IMR-90 (cell line): ENCODE measurements at regions not wholly inside any gene's neighbourhood (a gene's known extent, or its start where the extent isn't known, plus 50 kb on each side); places are given as distances from the start of the nearest gene placed in this dataset.

Experiments
- ATAC-seq: fragments of 200-7000 bp; cut with Tn5 transposase; 2 replicates; pipeline ENCODE4 v1.9.1; 2020; ENCODE audit warnings: low read depth, mild to moderate bottlenecking, moderate library complexity
- BruUV-seq: library from RNA; stranded (reverse); fragments of 400-500 nt; replicated peaks from 2 replicates; lab custom pipeline; 2021; lab: Mats Ljungman, UMichigan
- CTCF ChIA-PET: fragments of 300-600 bp; formaldehyde crosslinking; extraction: SDS; loops from one replicate; lab custom pipeline; 2021; ENCODE audit warnings: antibody characterized with exemption; lab: Yijun Ruan, JAX
- POLR2A ChIA-PET: fragments of 300-600 bp; sonication (Branson Sonifier 250); formaldehyde crosslinking; loops from one replicate; lab custom pipeline; 2022; ENCODE audit warnings: antibody characterized with exemption; ENCODE audit not compliant: unreplicated experiment; lab: Charles Lee
- DNase-seq: peaks from one replicate; pipeline ENCODE4 v3.0.0; 2013
- H2AFZ ChIP-seq: replicated peaks from 2 replicates; pipeline ENCODE3; 2013; ENCODE audit warnings: low read length, mild to moderate bottlenecking; ENCODE audit not compliant: poor library complexity
- H2AK5ac ChIP-seq: 2 replicates; pipeline ENCODE4 v1.6.1; 2013; ENCODE audit warnings: low read depth, low read length, inconsistent platforms
- H2AK9ac ChIP-seq: replicated peaks from 2 replicates; pipeline ENCODE3; 2013; ENCODE audit warnings: mild to moderate bottlenecking, low read depth, low read length, moderate library complexity; ENCODE audit not compliant: poor library complexity
- H2BK120ac ChIP-seq: 2 replicates; pipeline ENCODE4 v1.6.1; 2013; ENCODE audit warnings: low read depth, low read length, inconsistent platforms
- H2BK15ac ChIP-seq: 3 replicates; pipeline ENCODE4 v1.6.1; 2013; ENCODE audit warnings: low read depth, low read length, inconsistent platforms
- H2BK20ac ChIP-seq: 2 replicates; pipeline ENCODE4 v1.6.1; 2013; ENCODE audit warnings: low read depth, mild to moderate bottlenecking, inconsistent platforms, low read length, moderate library complexity
- H2BK5ac ChIP-seq: 2 replicates; pipeline ENCODE4 v1.6.1; 2013; ENCODE audit warnings: mild to moderate bottlenecking, low read depth, low read length, inconsistent platforms; ENCODE audit not compliant: poor library complexity, severe bottlenecking
- H3K14ac ChIP-seq: replicated peaks from 2 replicates; pipeline ENCODE4 v1.6.1; 2013; ENCODE audit warnings: low read depth, low read length, inconsistent platforms
- H3K18ac ChIP-seq: 2 replicates; pipeline ENCODE4 v1.6.1; 2013; ENCODE audit warnings: low read depth, low read length, control low read depth
- H3K23ac ChIP-seq: 2 replicates; pipeline ENCODE4 v1.6.1; 2013; ENCODE audit warnings: low read depth, low read length, inconsistent platforms
- H3K27ac ChIP-seq: 2 replicates; pipeline ENCODE4 v1.5.1; 2013; ENCODE audit warnings: mild to moderate bottlenecking, control low read depth, low read length; ENCODE audit not compliant: insufficient read depth
- H3K27me3 ChIP-seq: 2 replicates; pipeline ENCODE4 v1.6.1; 2013; ENCODE audit warnings: low read length; ENCODE audit not compliant: control insufficient read depth, insufficient read depth
- H3K36me3 ChIP-seq: 2 replicates; pipeline ENCODE4 v1.6.1; 2013; ENCODE audit warnings: low read length, mixed read lengths; ENCODE audit not compliant: control insufficient read depth, insufficient read depth
- H3K4ac ChIP-seq: 2 replicates; pipeline ENCODE4 v1.6.1; 2013; ENCODE audit warnings: low read depth, low read length, inconsistent platforms
- H3K4me1 ChIP-seq: 2 replicates; pipeline ENCODE4 v1.6.1; 2013; ENCODE audit warnings: low read length, mixed read lengths; ENCODE audit not compliant: control insufficient read depth, insufficient read depth
- H3K4me2 ChIP-seq: 2 replicates; pipeline ENCODE4 v1.6.1; 2013; ENCODE audit warnings: low read depth, mild to moderate bottlenecking, control low read depth, low read length, moderate library complexity
- H3K4me3 ChIP-seq: 2 replicates; pipeline ENCODE4 v1.5.1; 2013; ENCODE audit warnings: low read depth, mild to moderate bottlenecking, control low read depth, low read length, moderate library complexity; ENCODE audit not compliant: insufficient read depth
- H3K56ac ChIP-seq: 2 replicates; pipeline ENCODE4 v1.6.1; 2013; ENCODE audit warnings: low read length, inconsistent platforms; ENCODE audit not compliant: insufficient read depth; ENCODE audit errors: extremely low read depth
- H3K79me1 ChIP-seq, 2 experiments: 2 replicates each; pipeline ENCODE4 v1.6.1; 2013; ENCODE audit warnings: low read length in 2 of 2, inconsistent platforms in 1 of 2, low read depth in 1 of 2
- H3K9ac ChIP-seq: 2 replicates; pipeline ENCODE4 v1.6.1; 2013; ENCODE audit warnings: low read depth, low read length, control low read depth
- H3K9me1 ChIP-seq: 2 replicates; pipeline ENCODE4 v1.6.1; 2013; ENCODE audit warnings: low read length, inconsistent platforms; ENCODE audit not compliant: insufficient read depth
- H3K9me3 ChIP-seq: 2 replicates; pipeline ENCODE4 v1.6.1; 2013; ENCODE audit warnings: low read length; ENCODE audit not compliant: control insufficient read depth, insufficient read depth
- H4K20me1 ChIP-seq: 2 replicates; pipeline ENCODE4 v1.6.1; 2013; ENCODE audit warnings: low read length, inconsistent platforms; ENCODE audit not compliant: insufficient read depth
- H4K5ac ChIP-seq: 2 replicates; pipeline ENCODE4 v1.6.1; 2013; ENCODE audit warnings: mild to moderate bottlenecking, low read depth, low read length, control low read depth
- H4K8ac ChIP-seq, 2 experiments: 2 replicates each; pipeline ENCODE4 v1.6.1; 2013; ENCODE audit warnings: low read depth in 2 of 2, low read length in 2 of 2, control low read depth in 1 of 2, inconsistent platforms in 1 of 2
- H4K91ac ChIP-seq: 2 replicates; pipeline ENCODE4 v1.6.1; 2013; ENCODE audit warnings: low read depth, low read length, inconsistent platforms; ENCODE audit not compliant: insufficient read depth
- BHLHE40 ChIP-seq: fragments of 150-350 bp; IDR thresholded peaks from 2 replicates; pipeline ENCODE4 v1.6.1; 2016; ENCODE audit warnings: mild to moderate bottlenecking, low read depth, low read length
- CEBPB ChIP-seq: IDR thresholded peaks from 2 replicates; pipeline ENCODE4 v1.6.1; 2012; ENCODE audit warnings: low read depth, low read length, improper control_type of control experiment
- CHD1 ChIP-seq: IDR thresholded peaks from 2 replicates; pipeline ENCODE4 v1.6.1; 2012; ENCODE audit warnings: low read depth, low read length, improper control_type of control experiment
- CTCF ChIP-seq: conservative IDR thresholded peaks from 2 replicates; pipeline ENCODE4 v1.5.1; 2012; ENCODE audit warnings: mild to moderate bottlenecking, low read depth, low read length, improper control_type of control experiment
- ELK1 ChIP-seq: fragments of 150-350 bp; IDR thresholded peaks from 2 replicates; pipeline ENCODE4 v1.6.1; 2016; ENCODE audit warnings: low read depth, mild to moderate bottlenecking, low read length, moderate library complexity, borderline replicate concordance
- FOS ChIP-seq: fragments of 150-350 bp; IDR thresholded peaks from 2 replicates; pipeline ENCODE4 v1.6.1; 2016; ENCODE audit warnings: low read depth, low read length
- MAFK ChIP-seq: IDR thresholded peaks from 2 replicates; pipeline ENCODE4 v1.6.1; 2012; ENCODE audit warnings: low read depth, low read length, improper control_type of control experiment
- MAZ ChIP-seq: IDR thresholded peaks from 2 replicates; pipeline ENCODE4 v1.6.1; 2012; ENCODE audit warnings: low read depth, mild to moderate bottlenecking, low read length, improper control_type of control experiment, moderate library complexity, borderline replicate concordance
- MXI1 ChIP-seq: IDR thresholded peaks from 2 replicates; pipeline ENCODE4 v1.6.1; 2012; ENCODE audit warnings: low read depth, mild to moderate bottlenecking, low read length, moderate library complexity, borderline replicate concordance
- NFE2L2 ChIP-seq: fragments of 150-350 bp; IDR thresholded peaks from 2 replicates; pipeline ENCODE4 v1.6.1; 2016; ENCODE audit warnings: low read depth, mild to moderate bottlenecking, low read length
- POLR2A ChIP-seq: IDR thresholded peaks from 2 replicates; pipeline ENCODE4 v1.6.1; 2012; ENCODE audit warnings: mild to moderate bottlenecking, low read depth, low read length
- RAD21 ChIP-seq: IDR thresholded peaks from 2 replicates; pipeline ENCODE4 v1.6.1; 2012; ENCODE audit warnings: low read length, improper control_type of control experiment
- RCOR1 ChIP-seq: IDR thresholded peaks from 2 replicates; pipeline ENCODE4 v1.6.1; 2012; ENCODE audit warnings: mild to moderate bottlenecking, low read length, improper control_type of control experiment; ENCODE audit not compliant: insufficient replicate concordance
- RFX5 ChIP-seq: IDR thresholded peaks from 2 replicates; pipeline ENCODE4 v1.8.0; 2012; ENCODE audit warnings: low read depth, mild to moderate bottlenecking, low read length, moderate library complexity
- SMC3 ChIP-seq: fragments of 150-350 bp; IDR thresholded peaks from 2 replicates; pipeline ENCODE4 v1.6.1; 2016; ENCODE audit warnings: low read depth, mild to moderate bottlenecking, antibody characterized with exemption, low read length, moderate library complexity
- USF2 ChIP-seq: fragments of 150-350 bp; IDR thresholded peaks from 2 replicates; pipeline ENCODE4 v1.6.1; 2017; ENCODE audit warnings: mild to moderate bottlenecking, antibody characterized with exemption, low read length, low read depth
- WGBS, 2 experiments: methylation state at CpG; one replicate each; pipeline versions ENCODE4 v1.1.5 to v1.1.7; 2013; ENCODE audit warnings: missing lambda C conversion rate in 2 of 2; ENCODE audit not compliant: insufficient read length in 1 of 2; ENCODE audit errors: extremely low coverage in 2 of 2; 5-methylcytosine and 5-hydroxymethylcytosine counted together
- dilution Hi-C: fragments of 300-500 bp; cut with HindIII; formaldehyde crosslinking; loops from one replicate; pipeline ENCODE4 v1.14.3; 2018; ENCODE audit warnings: low sequenced_read_pairs; ENCODE audit not compliant: unreplicated experiment
- in situ Hi-C: fragments of 300-500 bp; cut with MboI; formaldehyde crosslinking; loops from 3 replicates; pipeline ENCODE4 v1.14.3; 2019; ENCODE audit warnings: low sequenced_read_pairs, inconsistent platforms, mixed read lengths
- intact Hi-C: fragments of 100-400 bp; cut with micrococcal nuclease; formaldehyde crosslinking; loops from 2 replicates; pipeline ENCODE4 v1.10.0; 2022

GRCh38 chr6:12394170-12394569 lies 104.0 kb downstream of the EDN1 start:
- CTCF ChIA-PET = no interaction called here

More at GRCh38 chr6:12394170-12394569, 104.0 kb downstream of the EDN1 start:
- no peak overlapping the region for H3K4me3 ChIP-seq
- H2BK15ac ChIP-seq = no peak overlapping the region
- no peak overlapping the region for H2AK5ac ChIP-seq
- no peak overlapping the region for H2AK9ac ChIP-seq
- H3K18ac ChIP-seq = no peak overlapping the region
- H3K4me2 ChIP-seq = no peak overlapping the region
- no peak overlapping the region for H3K27ac ChIP-seq
- no peaks in the 10 kb centered on the region for H3K9me3 ChIP-seq
- H3K4ac ChIP-seq = no peak overlapping the region
- POLR2A ChIA-PET = no interaction called here
- no peak overlapping the region for H3K56ac ChIP-seq
- H3K36me3 ChIP-seq = no peaks in the 10 kb centered on the region
- DNase-seq (no peak), ATAC-seq (no peak)
- no peak overlapping the region for H4K91ac ChIP-seq
- intact Hi-C loops (loop anchor here (10.0 kb wide), 1 partner anchor 739 kb away; no protein-coding TSS in a partner anchor), dilution Hi-C loops (no loop called here), in situ Hi-C loops (no loop called here)
- no peak overlapping the region for H3K14ac ChIP-seq
- no CpG with 5 or more reads among the region's 3 CpGs for WGBS, 2 experiments
- H4K8ac ChIP-seq = no peak overlapping the region
- no peak overlapping the region for H2BK20ac ChIP-seq
- no peaks in the 10 kb centered on the region for H3K4me1 ChIP-seq
- no peak overlapping the region for H3K23ac ChIP-seq
- H3K27me3 ChIP-seq = no peaks in the 10 kb centered on the region
- H2BK5ac ChIP-seq = no peak overlapping the region
- TF ChIP-seq ELK1 = no peak
- TF ChIP-seq SMC3 = no peak
- no peak for TF ChIP-seq RFX5
- TF ChIP-seq BHLHE40 = no peak
- no peak for TF ChIP-seq NFE2L2
- no peak for TF ChIP-seq RCOR1
- TF ChIP-seq CHD1 = no peak
- no peak for TF ChIP-seq POLR2A
- no peak for TF ChIP-seq USF2
- no peak for TF ChIP-seq FOS
- no peak for TF ChIP-seq MXI1
- no peak for TF ChIP-seq MAZ
- TF ChIP-seq CEBPB = no peak
- TF ChIP-seq RAD21 = no peak
- no peak for TF ChIP-seq CTCF
- TF ChIP-seq MAFK = no peak
- H4K5ac ChIP-seq = no peak overlapping the region
- no peaks in the 10 kb centered on the region for H3K79me1 ChIP-seq
- no peaks in the 10 kb centered on the region for H4K20me1 ChIP-seq
- no peak overlapping the region for H3K9ac ChIP-seq
- no peaks in the 10 kb centered on the region for H3K9me1 ChIP-seq
- no peak overlapping the region for H2AFZ ChIP-seq
- no TSS peak for BruUV-seq
- H2BK120ac ChIP-seq = no peak overlapping the region
